Ammon's horn (tissue), 1 donor: ENCODE measurements at regions not wholly inside any gene's neighbourhood (a gene's known extent, or its start where the extent isn't known, plus 50 kb on each side); places are given as distances from the start of the nearest gene placed in this dataset.

ENCODE experiments used
- DNase-seq: peaks from one replicate; pipeline ENCODE4 v3.0.0-alpha.2; 2016; ENCODE audit warnings: low spot score

DNA sequence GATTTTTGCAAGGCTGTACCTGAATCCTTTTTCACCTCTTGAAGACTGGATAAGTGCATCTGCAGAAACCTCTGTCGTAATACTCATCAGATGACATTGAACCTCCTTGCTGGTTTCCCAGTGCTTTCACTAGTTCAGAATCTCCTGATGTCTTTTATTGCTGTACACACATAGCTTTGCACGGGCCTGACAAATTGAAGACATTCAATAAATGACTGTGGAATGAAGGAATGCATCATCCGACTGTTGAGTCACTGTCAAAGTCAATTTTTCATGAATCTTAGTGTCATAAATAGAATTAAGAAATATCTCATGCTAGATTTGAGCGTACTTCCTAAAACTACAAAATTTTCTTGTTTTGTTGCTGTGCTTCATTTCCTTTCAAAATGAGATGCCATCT lies 598.2 kb upstream of the MAP3K7 start:
- no peak for DNase-seq

DNA sequence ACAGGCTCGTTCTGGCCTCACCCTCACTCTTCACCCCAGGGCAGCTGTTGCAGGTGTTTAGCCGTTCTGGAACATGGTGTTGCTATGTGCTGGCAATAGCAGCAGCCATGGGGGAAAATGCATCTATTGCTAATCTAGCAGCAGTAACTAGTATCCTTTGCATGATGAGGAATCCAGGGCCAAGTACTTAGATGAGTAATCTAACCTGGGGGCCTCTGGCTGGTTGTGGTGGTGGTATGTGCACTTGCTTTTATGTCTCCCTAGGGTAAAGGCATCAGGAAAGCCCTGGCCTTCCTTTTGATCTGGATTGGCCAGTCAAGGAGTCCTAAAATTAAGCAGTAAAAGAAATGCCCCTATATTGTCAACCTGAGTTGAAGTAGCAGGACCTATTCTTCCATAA lies 594.5 kb upstream of the MAP3K7 start:
- no peak for DNase-seq

DNA sequence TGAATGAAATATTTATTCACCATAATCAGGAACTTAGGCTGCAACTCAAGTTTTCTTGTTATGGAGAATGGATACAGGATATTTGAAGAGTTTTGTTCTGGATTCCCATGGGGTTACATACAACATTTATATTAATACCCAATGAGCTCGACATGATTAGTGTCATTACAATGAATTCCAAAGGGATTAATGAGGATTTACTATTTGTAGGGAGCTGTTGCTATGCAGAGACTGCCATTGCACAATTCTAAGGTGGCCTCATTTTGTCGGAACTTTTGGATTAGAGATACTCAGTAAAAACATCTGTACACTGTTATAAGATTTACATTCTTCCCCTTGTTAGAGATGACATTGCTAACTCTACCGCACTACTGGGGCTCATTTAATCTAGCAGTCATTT lies 586.8 kb upstream of the MAP3K7 start:
- DNase-seq = no peak

DNA sequence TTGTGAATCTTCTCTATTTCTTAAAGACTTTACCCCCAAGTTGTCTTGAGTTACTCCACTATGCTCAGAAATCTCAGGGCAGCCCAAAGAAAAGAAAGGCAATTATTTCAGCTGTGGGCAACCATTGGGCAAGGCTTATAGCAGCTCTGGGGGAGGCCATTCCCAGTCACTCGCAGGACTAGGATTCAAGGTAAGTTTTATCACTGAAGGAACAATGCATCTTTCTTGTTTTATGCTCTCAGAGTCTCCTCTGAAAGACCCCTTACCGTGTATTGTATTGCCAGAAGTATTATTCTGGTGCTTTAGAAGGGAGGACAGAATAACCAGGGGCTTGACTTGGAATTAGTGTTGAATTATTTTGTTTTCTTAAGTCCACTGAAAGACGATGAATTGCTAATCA lies 586.3 kb upstream of the MAP3K7 start:
- no peak for DNase-seq

DNA sequence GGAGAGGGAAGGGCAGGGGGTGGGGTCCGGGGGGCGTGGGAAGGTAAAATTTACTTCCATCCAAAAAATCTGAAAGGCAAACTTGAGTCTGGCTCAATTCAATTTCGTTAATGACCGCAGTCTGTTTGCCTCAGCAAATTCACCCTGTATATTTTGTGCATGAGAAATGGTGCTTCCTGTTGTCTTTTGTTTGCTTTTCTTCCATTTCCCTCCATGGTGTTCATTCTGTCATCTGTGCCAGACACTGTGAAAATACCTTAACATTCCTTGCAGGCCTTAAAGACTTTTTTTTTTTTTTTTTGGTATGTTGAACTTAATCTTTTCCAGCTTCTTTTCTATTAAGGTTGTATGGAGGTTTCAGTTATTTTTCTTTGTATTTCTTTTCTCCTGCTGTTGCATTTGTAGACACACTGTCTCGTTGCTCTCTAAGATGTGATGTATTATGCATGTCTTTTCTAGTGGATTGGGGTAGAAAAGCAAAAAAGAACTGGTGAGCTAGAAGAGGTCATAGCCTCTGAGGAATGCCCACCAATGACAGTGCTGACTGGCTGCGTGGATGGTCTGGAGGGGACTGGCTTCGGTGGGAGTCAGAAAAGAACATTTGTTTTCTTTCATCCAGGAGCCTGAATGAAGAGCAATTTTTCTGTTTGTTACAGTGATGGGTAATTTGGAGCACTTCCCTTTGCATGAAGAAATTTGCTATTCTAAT lies 585.0 kb upstream of the MAP3K7 start:
- no peak for DNase-seq

DNA sequence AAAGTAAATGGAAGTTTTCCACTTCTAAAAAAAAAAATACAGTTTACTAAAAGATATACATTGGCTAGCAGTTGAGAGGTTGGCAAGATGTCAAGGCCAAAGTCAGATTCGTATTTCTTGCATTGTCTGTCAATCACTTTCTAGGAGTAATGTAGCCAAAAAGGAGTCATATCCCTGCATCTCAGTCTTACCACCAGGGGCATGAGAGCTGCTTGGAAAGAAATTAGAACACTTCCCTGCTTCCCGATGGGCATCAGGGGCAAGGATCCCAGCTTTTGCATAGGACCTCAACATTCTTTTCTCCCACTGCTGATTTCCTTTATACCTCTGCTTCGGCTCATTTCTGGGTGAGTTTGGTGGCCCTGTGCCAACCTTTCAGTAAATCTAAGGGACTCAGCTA lies 581.0 kb upstream of the MAP3K7 start:
- no peak for DNase-seq

DNA sequence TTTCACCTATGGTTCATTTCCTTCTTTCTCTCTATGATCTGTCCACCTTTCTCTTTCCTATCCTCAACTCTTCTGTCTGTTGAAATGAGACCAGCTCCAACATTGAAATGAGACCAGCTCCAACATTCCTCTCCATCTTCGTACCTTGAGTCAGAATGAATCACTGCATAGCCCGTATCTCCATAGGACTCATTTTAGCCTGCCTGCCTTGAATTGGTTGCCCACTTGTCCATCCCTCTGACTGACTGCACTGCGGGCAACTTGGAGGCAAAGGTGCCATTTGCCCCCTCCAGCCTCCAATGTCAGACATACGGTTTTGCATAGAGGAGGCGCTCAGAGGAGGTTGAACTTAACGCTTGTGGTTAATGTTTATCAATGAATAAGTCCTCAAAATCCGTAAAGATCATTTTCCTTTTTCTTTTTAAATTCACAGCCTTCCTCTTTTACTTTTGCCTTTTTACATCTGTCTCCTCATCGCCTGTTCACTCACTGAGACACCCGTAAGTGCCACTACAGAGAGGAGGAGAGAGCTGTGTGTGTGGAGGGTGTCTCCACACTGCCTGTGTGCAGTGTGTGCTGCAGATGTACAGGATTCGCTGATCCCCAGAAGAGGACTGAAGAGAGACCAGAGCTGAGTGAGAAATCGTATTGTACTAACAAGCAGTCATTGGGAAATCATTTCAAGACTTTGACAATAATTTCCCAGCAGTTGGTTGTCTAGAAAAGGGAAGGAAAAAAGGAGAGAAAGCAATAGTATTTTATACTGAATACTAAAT lies 579.6 kb upstream of the MAP3K7 start:
- DNase-seq = no peak

DNA sequence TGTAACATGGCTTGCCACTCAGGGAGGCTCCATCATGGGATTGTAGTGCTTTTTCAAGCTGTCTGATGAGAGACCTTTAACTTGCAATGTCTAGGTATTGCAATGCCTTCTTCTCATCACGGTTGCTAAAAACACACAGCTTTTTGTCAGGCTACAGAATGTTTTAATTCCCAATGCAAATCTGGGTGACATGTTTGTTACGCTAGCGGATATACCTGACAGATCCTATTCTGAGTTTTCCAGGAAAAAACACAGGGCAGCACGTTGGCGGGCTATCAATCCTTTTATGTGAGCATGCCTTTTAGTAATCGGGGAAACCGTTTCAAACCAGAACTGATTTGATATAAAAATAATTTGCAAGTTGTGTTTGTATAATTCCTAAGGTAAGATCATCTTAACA lies 577.2 kb upstream of the MAP3K7 start:
- DNase-seq = no peak

DNA sequence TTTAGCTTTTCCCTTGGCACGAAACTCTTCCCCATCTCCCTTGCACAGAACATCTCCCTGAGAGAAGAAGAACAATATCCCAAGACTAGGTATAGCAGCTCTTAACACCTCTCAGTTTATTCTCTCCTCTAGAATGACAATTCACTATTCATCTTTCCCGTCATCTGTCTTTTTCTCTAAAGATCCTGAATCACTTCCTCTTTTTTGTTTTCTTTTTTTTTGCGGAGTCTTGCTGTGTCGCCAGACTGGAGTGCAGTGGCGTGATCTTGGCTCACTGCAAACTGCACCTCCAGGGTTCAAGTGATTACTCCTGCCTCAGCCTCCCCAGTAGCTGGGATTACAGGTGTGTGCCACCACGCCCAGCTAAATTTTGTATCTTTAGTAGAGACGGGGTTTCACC lies 574.4 kb upstream of the MAP3K7 start:
- DNase-seq = no peak

DNA sequence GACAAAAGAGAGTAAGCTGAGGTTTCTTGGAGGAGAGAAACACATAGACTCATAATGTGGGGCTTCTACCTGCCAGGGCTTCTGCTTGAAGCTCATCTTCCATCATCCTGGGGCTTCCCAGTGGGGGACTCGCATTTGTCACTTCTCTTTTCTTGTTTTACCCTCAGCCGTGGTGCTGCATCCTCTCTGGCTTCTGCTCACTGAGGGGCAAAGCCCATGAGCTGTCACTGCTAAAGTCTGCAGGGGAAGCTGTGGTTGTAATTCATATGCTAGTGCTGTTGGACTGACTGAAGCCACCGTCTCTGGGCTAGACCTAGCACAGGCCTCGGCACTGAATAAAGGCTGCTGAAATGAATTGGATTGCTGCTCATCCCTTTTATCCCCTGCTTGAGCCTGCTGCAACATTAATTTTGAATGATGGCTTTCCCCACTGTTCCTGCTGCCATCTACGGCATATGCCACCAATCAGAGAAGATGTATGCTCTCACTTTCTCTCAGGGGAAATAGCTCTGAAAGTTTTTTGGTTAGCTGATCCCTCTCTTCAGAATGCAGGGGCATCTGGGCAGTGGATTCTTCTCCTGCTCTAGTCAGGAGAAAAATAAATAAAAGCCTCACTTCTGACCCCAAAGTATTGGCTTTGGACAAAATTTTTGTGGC lies 568.4 kb upstream of the MAP3K7 start:
- DNase-seq = no peak

DNA sequence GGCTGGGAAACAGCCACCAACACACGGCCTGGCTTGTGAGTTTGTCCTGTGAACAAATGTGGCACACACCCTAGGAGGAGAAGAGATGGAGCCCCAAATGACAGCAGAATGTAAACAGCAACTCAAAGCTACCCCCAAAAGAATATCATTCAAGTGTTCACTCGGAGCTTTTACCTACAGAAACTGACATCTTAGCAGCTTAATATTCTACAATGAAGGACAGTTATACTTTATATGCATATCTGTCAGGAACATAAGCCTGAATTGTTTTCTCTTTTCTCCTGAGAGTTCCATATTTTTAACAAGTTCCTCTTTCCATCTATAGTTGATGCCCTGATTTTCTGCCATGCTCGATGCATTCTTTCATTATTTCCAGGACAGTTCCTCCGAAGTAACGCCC lies 566.0 kb upstream of the MAP3K7 start:
- DNase-seq = no peak

DNA sequence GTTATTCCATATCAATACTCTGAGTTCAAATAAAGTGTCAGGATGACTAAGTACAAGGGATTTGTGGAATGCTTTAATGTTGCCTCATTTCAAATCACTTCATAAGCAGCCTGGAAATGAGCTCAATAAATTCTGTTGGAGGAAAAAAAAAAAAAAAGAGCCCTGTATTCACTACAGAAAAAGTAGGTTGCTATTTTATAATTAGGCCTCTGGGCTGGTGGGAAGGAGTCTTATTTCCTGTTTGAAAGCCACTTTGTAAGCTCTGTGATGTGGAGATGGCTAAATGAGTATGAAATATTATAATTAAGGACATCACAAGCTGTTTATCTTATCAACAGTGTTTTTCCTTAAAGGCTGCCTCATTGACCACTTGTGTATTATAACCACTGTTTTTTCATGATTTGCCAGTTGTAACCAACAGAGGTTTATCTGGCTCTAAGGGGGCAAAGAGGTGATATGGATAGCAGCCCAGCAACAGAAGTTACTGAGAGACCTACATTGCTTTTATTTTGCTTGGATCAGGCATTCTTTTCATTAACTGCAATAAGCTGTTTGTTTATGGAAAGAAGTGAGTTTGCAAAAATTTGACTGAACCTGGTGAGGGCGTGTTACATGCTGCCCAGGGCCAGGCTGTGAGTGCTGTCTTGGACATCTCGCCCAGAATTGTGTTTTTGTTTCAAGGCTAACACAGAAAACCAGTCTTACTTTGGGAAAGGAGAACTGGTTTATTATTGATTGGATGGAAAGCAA lies 563.3 kb upstream of the MAP3K7 start:
- DNase-seq = no peak

DNA sequence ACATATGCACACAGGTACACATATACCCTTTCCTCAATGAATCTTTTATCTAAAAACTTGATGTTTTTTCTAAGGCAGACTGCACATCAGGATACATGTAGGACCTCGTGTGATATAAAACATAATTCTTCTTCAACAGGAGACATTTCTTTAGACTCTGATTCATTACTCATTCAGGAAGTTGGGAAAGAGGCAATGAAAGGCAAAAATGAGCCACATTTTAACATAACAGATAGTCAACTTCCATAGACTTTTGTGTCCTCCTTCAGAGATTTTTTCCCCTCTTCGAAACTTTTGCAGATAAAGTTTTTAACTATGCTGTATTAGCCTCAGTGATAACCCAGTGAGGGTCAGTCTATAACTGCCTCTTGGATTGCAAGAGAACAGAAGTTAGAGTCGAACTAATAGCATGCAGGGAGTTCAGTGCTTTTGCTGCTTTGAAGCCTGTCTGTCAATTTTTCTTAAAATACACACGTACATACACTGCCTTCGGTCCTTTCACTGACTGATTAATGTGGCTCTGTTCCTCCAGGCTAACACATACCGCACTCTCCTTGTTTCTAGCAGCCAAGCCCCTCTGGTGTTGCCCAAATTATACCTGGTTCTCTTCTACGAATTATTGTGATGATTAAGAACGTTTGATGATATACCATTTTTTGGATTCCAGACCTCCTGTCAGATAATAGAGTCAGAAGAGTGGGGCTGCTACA lies 562.5 kb upstream of the MAP3K7 start:
- no peak for DNase-seq

DNA sequence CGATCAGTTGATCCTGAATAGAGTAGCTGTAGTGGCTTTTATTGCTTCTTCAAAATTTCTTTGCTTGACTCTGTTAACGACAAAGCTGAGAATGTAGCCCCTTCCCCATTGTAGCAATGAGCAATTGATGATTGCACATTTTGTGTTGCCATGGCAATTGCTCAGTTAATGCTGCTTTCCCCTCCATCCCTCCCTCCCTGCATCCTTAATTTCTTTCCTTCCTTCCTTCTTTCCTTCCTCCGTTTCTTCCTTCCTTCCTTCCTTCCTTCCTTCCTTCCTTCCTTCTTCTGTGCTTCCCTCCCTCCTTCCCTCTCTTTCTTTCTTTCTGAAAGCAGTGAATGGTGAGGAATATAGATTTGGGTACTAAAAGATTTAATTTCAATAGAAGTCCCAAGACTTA lies 557.3 kb upstream of the MAP3K7 start:
- DNase-seq = no peak

DNA sequence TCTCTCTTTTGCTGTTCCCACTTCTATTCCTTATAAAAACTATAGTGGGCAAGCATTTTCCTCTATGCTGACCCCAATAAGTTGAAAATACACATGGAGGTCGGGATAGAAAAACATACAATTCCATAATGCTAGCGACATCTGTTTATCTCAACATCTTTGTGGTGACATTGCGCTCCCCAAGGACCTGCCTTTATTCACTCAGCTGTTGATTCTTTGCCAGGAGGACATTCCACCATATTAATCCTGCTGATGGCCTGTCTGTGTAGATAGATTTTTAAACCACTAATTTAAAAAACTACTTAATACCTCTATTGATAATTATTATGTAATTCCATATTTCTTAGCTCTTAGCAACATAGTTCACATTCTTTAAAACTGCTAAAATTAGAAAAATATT lies 555.3 kb upstream of the MAP3K7 start:
- no peak for DNase-seq

DNA sequence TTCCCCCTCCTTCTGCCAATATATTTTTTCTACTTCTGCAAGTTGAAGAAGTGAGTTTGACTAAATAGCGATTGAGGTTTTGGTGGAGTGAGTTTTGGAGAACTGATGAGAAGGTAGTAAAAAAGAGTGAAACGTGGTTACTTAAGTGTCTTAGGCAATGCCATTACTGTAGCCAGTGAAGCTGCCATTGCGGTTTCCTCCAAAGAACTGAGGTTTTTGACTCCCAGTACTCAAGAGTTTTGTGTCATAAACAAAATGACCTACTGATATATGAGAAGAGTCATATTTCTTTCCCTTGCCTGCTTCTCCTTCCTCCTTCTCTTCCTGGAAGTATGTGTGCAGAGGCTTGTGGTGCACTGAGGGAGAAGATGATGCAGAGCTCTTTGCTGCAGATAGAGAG lies 554.5 kb upstream of the MAP3K7 start:
- DNase-seq = no peak

DNA sequence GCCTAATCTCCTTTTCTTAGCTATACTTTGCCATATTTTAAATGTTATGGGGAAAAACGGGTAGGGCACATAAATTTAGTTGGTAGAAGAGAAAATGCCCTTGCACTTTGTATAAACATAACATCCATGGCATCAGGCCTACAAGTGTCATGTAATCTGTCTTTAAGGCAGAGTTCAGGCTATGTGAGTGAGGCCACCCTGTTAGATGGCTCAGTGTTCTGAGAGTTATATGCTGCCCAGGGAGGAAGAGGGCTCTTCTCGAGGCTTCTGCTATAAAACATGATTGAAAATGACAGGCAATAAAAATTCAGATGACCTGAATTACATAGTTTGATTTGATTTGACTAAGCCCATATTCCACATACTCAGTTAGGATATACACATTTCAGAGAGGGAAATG lies 553.6 kb upstream of the MAP3K7 start:
- DNase-seq = no peak

DNA sequence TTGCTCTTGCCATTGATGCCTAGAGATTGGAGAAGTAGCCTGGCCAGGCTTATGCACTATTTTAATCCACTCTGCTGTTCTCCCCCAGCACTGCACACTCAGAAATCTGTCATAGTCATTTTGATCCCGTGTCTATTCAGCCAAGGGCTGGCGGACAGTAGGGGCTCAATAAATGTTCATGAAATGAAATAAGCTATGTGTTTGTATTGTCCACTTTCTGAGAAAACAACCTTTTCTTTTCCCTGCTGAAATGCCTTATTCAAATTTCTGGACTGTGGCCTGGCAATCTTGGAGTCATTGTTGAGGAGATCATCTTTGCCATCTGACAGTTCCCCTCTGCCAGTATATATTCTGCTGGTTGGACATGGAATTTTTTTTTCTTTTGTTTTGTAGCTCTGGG lies 550.4 kb upstream of the MAP3K7 start:
- no peak for DNase-seq

DNA sequence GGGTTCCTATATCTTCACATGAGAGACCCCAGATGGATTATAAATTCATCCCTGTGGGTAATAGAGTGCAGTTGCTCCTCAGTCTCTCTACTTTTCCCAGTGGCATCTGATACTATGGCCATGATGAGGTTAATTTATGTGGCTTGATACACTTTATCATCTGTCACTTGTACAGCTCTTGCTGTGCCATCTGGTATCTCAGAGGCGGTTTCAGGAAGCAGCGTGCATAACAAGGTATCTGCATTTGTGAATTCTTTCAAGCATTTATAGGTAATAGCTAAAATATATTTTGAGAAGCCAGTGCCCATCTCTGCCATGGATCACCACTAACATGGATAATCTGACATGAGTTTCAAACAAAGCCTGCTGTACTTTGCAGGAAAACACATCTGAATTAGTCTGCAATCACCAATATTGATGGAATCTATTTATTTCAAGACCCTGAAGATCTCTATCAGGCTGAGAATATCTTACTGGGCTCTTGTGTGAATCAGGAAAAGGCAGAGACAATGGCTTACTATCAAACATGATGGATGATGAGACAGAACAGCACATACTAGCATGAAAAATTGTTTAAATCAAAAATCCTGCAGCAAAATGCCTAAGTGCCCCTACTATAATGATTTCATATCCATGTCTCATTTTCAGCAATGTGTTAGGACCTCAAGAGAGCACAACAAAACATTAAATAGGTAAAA lies 548.7 kb upstream of the MAP3K7 start:
- no peak for DNase-seq

DNA sequence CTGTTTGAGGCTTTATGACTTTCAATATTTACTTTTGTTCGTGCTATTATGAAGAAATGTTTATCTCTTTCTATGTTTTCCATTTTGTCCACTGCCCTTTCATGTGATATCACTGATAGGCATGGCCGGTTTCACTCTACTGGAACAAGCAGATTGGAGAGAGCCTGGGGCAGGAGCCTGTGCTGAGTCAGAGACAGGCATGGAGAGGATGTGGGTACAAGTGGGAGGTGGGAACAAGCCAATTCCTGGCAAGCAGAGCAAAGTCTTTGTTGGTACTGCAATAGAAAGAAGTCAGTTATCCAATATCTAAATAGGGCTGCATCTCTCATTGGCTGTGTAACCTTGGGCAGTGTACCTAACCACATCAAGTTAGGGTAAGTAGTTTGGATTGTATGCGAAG lies 545.6 kb upstream of the MAP3K7 start:
- peak; percentile 62 for DNase-seq

DNA sequence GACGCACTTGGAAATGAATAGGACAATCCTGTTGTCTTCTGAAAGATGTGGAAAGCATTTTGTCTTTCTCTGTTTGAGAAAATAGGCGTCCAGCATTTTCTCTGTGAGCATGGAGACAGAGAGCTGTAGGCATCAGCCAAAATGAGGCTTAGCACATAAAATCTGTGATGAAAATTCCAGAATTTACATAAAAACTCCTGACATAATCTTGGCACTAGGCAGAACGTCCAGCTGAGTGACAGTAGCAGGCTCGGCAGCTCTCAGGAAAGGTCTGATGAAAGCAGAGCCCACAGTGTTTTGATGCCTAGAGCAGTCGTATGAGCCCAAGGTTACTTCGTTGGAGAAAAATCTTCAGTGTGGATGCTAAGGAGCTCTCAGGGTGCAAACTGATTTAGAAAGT lies 543.3 kb upstream of the MAP3K7 start:
- no peak for DNase-seq
